B cell (primary cell): ENCODE measurements at regions not wholly inside any gene's neighbourhood (a gene's known extent, or its start where the extent isn't known, plus 50 kb on each side); places are given as distances from the start of the nearest gene placed in this dataset.

ENCODE experiments used
- ATAC-seq: fragments of 200-7000 bp; cut with Tn5 transposase; one replicate; pipeline ENCODE4 v1.10.0; 2021; ENCODE audit warnings: low read depth, mild to moderate bottlenecking, moderate number of reproducible peaks, moderate library complexity
- CTCF ChIA-PET: fragments of 350-600 bp; sonication (Branson Sonifier 250); formaldehyde crosslinking; loops from one replicate; lab custom pipeline; 2021; ENCODE audit warnings: antibody characterized with exemption, inconsistent platforms; lab: Charles Lee
- POLR2A ChIA-PET: fragments of 350-600 bp; sonication (Branson Sonifier 250); formaldehyde crosslinking; loops from one replicate; lab custom pipeline; 2021; ENCODE audit warnings: antibody characterized with exemption; lab: Charles Lee
- DNase-seq: peaks from one replicate; pipeline ENCODE4 v3.0.0; 2013
- H2AFZ ChIP-seq: 2 replicates; pipeline ENCODE4 v1.6.1; 2012; ENCODE audit warnings: mild to moderate bottlenecking, low read depth, low read length; ENCODE audit not compliant: insufficient read depth, poor library complexity, severe bottlenecking
- H3K27ac ChIP-seq, 2 donors: 1 replicate in 1 of 2; 2 replicates in 1 of 2; pipeline ENCODE4 v1.5.1; 2012 to 2013; ENCODE audit warnings: low read length in 2 of 2, mild to moderate bottlenecking in 2 of 2, moderate library complexity in 1 of 2
- H3K27me3 ChIP-seq, 4 experiments: fragments of 200-600 bp in 1 of 4; sonication (generic) in 1 of 4; replicated peaks in 1 of 4; 1 replicate in 2 of 4; 2 replicates in 2 of 4; pipeline versions ENCODE4 v1.6.1 to v1.7.0; 2013 to 2016; ENCODE audit warnings: low read length in 3 of 4, mild to moderate bottlenecking in 2 of 4, mixed read lengths in 1 of 4, moderate library complexity in 1 of 4; ENCODE audit not compliant: insufficient read depth in 4 of 4, control insufficient read depth in 3 of 4; ENCODE audit errors: control extremely low read depth in 1 of 4
- H3K36me3 ChIP-seq, 2 experiments: replicated peaks in 1 of 2; 1 replicate in 1 of 2; 2 replicates in 1 of 2; pipeline versions ENCODE4 v1.6.1 to v1.7.1; 2013; ENCODE audit warnings: low read length in 1 of 2; ENCODE audit not compliant: insufficient read depth in 2 of 2, control insufficient read depth in 1 of 2; ENCODE audit errors: control extremely low read depth in 1 of 2, extremely low read depth in 1 of 2
- H3K4me1 ChIP-seq, 2 donors: fragments of 200-600 bp in 1 of 2; sonication (generic) in 1 of 2; 1 replicate in 1 of 2; 2 replicates in 1 of 2; pipeline versions ENCODE4 v1.5.1 to v1.6.1; 2013 to 2017; ENCODE audit warnings: low read length in 2 of 2; ENCODE audit not compliant: control insufficient read depth in 2 of 2, insufficient read depth in 2 of 2
- H3K4me2 ChIP-seq: replicated peaks from 2 replicates; pipeline ENCODE3; 2012; ENCODE audit warnings: mild to moderate bottlenecking, low read depth, low read length; ENCODE audit not compliant: poor library complexity, severe bottlenecking
- H3K4me3 ChIP-seq, 5 experiments: fragments of 200-600 bp in 1 of 5; sonication (generic) in 1 of 5; 1 replicate in 3 of 5; 2 replicates in 2 of 5; pipeline versions ENCODE4 v1.5.1 to v1.7.0; 2011 to 2016; ENCODE audit warnings: low read length in 4 of 5, mild to moderate bottlenecking in 4 of 5, low read depth in 2 of 5, control low read depth in 1 of 5, moderate library complexity in 1 of 5; ENCODE audit not compliant: insufficient read depth in 1 of 5; ENCODE audit errors: control extremely low read depth in 1 of 5, extremely low read depth in 1 of 5
- H3K79me2 ChIP-seq: fragments of 200-600 bp; sonication (generic); one replicate; pipeline ENCODE4 v1.6.0; 2016; ENCODE audit warnings: low read length; ENCODE audit not compliant: control insufficient read depth, insufficient read depth
- H3K9ac ChIP-seq: fragments of 200-600 bp; sonication (generic); 2 replicates; pipeline ENCODE4 v1.6.1; 2017; ENCODE audit warnings: mild to moderate bottlenecking, low read length, moderate library complexity
- H3K9me3 ChIP-seq, 3 donors: one replicate each; pipeline versions ENCODE4 v1.6.1 to v1.7.1; 2013; ENCODE audit warnings: low read length in 2 of 3; ENCODE audit not compliant: control insufficient read depth in 2 of 3, insufficient read depth in 1 of 3; ENCODE audit errors: control extremely low read depth in 1 of 3
- H4K20me1 ChIP-seq: 2 replicates; pipeline ENCODE4 v1.6.0; 2012; ENCODE audit warnings: mild to moderate bottlenecking, low read length; ENCODE audit not compliant: insufficient read depth, control insufficient read depth, poor library complexity, severe bottlenecking
- H3K27ac Mint-ChIP-seq: one replicate; pipeline ENCODE4 v1.8.0; 2021; ENCODE audit warnings: mixed read lengths
- H3K27me3 Mint-ChIP-seq: one replicate; pipeline ENCODE4 v1.8.0; 2021; ENCODE audit warnings: mixed read lengths
- H3K4me1 Mint-ChIP-seq: one replicate; pipeline ENCODE4 v1.8.0; 2021; ENCODE audit warnings: mixed read lengths
- H3K4me3 Mint-ChIP-seq: one replicate; pipeline ENCODE4 v1.8.0; 2021; ENCODE audit warnings: mixed read lengths
- H3K9me3 Mint-ChIP-seq: one replicate; pipeline ENCODE4 v1.8.0; 2022; ENCODE audit warnings: mixed read lengths; ENCODE audit not compliant: insufficient read depth
- CTCF ChIP-seq: fragments of 200-600 bp; IDR thresholded peaks from one replicate; pipeline ENCODE4 v1.8.0; 2022; ENCODE audit warnings: antibody characterized with exemption, mild to moderate bottlenecking
- EZH2 ChIP-seq: IDR thresholded peaks from 2 replicates; pipeline ENCODE4 v1.6.1; 2012; ENCODE audit warnings: borderline replicate concordance, low read depth, mild to moderate bottlenecking, moderate library complexity, low read length; ENCODE audit not compliant: insufficient read depth, poor library complexity, severe bottlenecking
- WGBS: methylation state at CpG from one replicate; pipeline ENCODE4 v1.1.5; 2013; ENCODE audit warnings: missing lambda C conversion rate; ENCODE audit not compliant: insufficient coverage; 5-methylcytosine and 5-hydroxymethylcytosine counted together
- intact Hi-C: fragments of 100-400 bp; cut with micrococcal nuclease; formaldehyde crosslinking; loops from one replicate; pipeline ENCODE4 v1.10.0; 2022

- Mint-ChIP-seq H3K27ac (no peak overlapping the region), H3K4me1 (no peaks in the 10 kb centered on the region), H3K4me3 (no peak overlapping the region), H3K9me3 (no peaks in the 10 kb centered on the region), H3K27me3 (no peaks in the 10 kb centered on the region)
- peaks cover 0 to 3% (median 0%) of the 10 kb centered on the region in 3 donors for H3K9me3 ChIP-seq
- no peak overlapping the region for H3K4me3 ChIP-seq
- no peak overlapping the region for H2AFZ ChIP-seq
- TF ChIP-seq CTCF, result no peak
- no peak for TF ChIP-seq EZH2
- H3K27me3 ChIP-seq, result no peaks in the 10 kb centered on the region
- DNase-seq, result no peak
- no peaks in the 10 kb centered on the region for H3K4me1 ChIP-seq
- POLR2A ChIA-PET, result no interaction called here
- ATAC-seq, result no peak
- no peak overlapping the region for H3K4me2 ChIP-seq
- intact Hi-C loops, result no loop called here
- no peaks in the 10 kb centered on the region for H4K20me1 ChIP-seq
- no peaks in the 10 kb centered on the region for H3K36me3 ChIP-seq
- 80% methylated on average over 1 of the region's 5 CpGs for WGBS
- no peak overlapping the region for H3K9ac ChIP-seq
- H3K79me2 ChIP-seq, result no peaks in the 10 kb centered on the region
- CTCF ChIA-PET, result no interaction called here
- H3K27ac ChIP-seq, result no peak overlapping the region
Observed at GRCh38 chr3:103381296-103382079, 946.7 kb downstream of the ZPLD1 start.

DNA sequence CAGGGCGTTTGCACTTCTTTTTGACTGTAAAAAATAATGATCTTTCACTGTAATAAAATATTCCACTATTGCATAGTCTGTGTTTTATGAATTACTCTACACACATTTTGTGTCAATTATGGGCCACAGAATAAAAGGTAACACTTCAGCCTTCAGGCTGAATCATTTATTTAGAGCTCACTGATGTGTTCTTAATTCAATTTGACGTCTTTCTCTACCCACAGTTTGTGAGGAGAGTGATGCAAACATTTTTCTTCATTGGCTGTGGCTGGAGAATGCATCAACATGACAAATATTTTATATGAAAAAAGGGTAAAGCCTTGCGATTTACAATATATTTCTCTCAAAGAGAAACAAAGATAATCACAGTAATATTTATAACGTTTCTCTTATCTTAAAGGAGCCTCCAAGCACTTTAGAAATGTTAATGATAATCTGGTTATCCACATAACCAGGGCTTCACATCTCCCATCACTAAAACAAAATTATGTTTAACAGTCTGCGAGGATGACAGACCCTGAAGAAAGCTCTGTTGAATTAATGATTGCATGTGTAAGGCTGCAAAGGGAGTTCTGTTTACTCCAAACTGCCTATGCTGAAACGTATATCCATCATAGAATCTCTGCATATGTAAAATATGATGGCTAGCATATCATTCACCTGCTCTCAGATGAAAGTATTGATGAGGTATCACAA, 951.3 kb downstream of the ZPLD1 start:
- ATAC-seq (no peak), DNase-seq (no peak)
- ChIA-PET POLR2A (no interaction called here), CTCF (no interaction called here)
- Histone ChIP-seq H3K4me2 (no peak overlapping the region), H3K36me3 (no peaks in the 10 kb centered on the region), H3K4me3 (no peak overlapping the region), H3K27me3 (no peaks in the 10 kb centered on the region), H2AFZ (no peak overlapping the region), H3K9ac (no peak overlapping the region), H3K9me3 (no peaks in the 10 kb centered on the region), H3K4me1 (no peaks in the 10 kb centered on the region), H3K79me2 (no peaks in the 10 kb centered on the region), H4K20me1 (no peaks in the 10 kb centered on the region), H3K27ac (no peak overlapping the region)
- H3K27ac Mint-ChIP-seq, result no peak overlapping the region
- H3K4me3 Mint-ChIP-seq, result no peak overlapping the region
- no CpG with 5 or more reads among the region's 6 CpGs for WGBS
- intact Hi-C loops, result no loop called here
- H3K4me1 Mint-ChIP-seq, result no peaks in the 10 kb centered on the region
- H3K9me3 Mint-ChIP-seq, result no peaks in the 10 kb centered on the region
- H3K27me3 Mint-ChIP-seq, result no peaks in the 10 kb centered on the region
- TF ChIP-seq EZH2 (no peak), CTCF (no peak)
